Motor neuron (in vitro differentiated cells): ENCODE measurements at regions not wholly inside any gene's neighbourhood (a gene's known extent, or its start where the extent isn't known, plus 50 kb on each side); places are given as distances from the start of the nearest gene placed in this dataset.

Experiments used
- ATAC-seq, 8 experiments: fragments of 200-7000 bp; cut with Tn5 transposase; replicated peaks in 6 of 8; 2 replicates each; pipeline ENCODE4 v1.8.0; 2021; ENCODE audit warnings: mild to moderate bottlenecking in 8 of 8, moderate library complexity in 8 of 8
- H3K27ac ChIP-seq, 2 donors: fragments of 250-450 bp; sonication (Bioruptor Pico); 2 replicates each; pipeline ENCODE4 v1.9.0; 2021; ENCODE audit warnings: antibody characterized with exemption in 2 of 2, mild to moderate bottlenecking in 2 of 2, moderate library complexity in 1 of 2
- H3K4me1 ChIP-seq, 2 donors: fragments of 250-450 bp; sonication (Bioruptor Pico); replicated peaks in 1 of 2; 2 replicates each; pipeline ENCODE4 v1.6.1; 2021; ENCODE audit warnings: antibody characterized with exemption in 2 of 2, mild to moderate bottlenecking in 2 of 2, moderate library complexity in 1 of 2
- H3K4me3 ChIP-seq, 5 donors: fragments of 250-450 bp; sonication (Bioruptor Pico); 2 replicates each; pipeline ENCODE4 v1.9.0; 2021; ENCODE audit warnings: antibody characterized with exemption in 5 of 5, mild to moderate bottlenecking in 5 of 5, moderate library complexity in 4 of 5
- WGBS, 10 experiments: fragments of 450-650 bp; shearing (Covaris generic); methylation state at CpG; one replicate each; pipeline ENCODE4 v1.0.0; 2022; 5-methylcytosine and 5-hydroxymethylcytosine counted together
- in situ Hi-C, 9 experiments: fragments of 400-800 bp; cut with MboI; loops; one replicate each; pipeline ENCODE4 v1.15.0; 2021; ENCODE audit warnings: low sequenced_read_pairs in 9 of 9, low pct_unique_long_range_greater_than_20kb in 2 of 9; ENCODE audit not compliant: unreplicated experiment in 9 of 9

DNA sequence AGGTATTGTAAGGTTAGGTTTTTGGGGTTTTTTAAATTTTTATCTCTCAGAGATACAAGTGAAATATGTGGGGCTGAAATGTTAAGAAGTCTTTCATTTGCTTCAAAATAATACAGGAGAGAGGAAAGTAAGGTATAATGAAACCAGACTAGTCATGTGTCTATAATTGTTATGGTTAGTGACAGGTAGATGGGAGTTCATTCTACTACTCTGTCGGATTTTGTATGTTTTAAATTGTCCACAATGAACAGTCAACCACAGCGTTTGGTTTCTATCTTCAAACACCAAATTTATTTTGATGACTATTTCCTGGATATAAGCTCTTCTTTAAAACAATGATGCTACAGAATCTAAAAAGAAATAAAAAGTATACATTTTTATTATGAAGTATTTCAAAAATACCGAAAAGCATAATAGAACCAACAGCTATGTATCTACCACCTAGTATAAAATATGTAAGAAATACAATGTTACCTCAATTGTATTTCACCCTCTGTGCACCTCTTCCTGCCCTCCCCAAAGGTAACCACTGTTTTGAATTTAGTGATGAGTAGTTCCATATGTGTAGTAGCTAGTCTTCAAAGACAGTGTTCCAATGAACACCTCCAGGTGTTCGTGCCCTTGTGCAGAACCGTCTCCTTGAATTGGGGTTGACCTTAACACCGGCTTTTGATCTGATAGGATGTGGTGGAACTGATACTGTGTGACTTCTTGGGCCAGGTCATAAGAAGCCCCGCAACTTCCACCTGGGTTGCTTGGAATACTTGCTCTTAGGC is 74.8 kb upstream of the CDK1 start:
- in situ Hi-C loops = no loop called here
- Histone ChIP-seq H3K4me1 (peaks cover 6 to 12% of the 10 kb centered on the region in 2 donors), H3K4me3 (no peak overlapping the region), H3K27ac (no peak overlapping the region)
- no peak for ATAC-seq
- WGBS, 10 experiments = 3 to 98% (median 92%) methylated on average over 2 to 7 of the region's 7 CpGs; no CpG with 5 or more reads in 1 of the 10 experiments

GRCh38 chr10:60687679-60688078 is 90.6 kb upstream of the CDK1 start:
- Histone ChIP-seq H3K27ac (no peak overlapping the region), H3K4me3 (no peak overlapping the region), H3K4me1 (no peaks in the 10 kb centered on the region)
- no peak for ATAC-seq
- in situ Hi-C loops = no loop called here

- Histone ChIP-seq H3K4me1 (no peaks in the 10 kb centered on the region), H3K27ac (no peak overlapping the region), H3K4me3 (no peak overlapping the region)
- no peak for ATAC-seq
- in situ Hi-C loops = no loop called here
- WGBS, 10 experiments = 76 to 100% (median 93%) methylated on average over 2 to 12 of the region's 15 CpGs; no CpG with 5 or more reads in 4 of the 10 experiments
Measured at GRCh38 chr10:60684091-60684490, 94.2 kb upstream of the CDK1 start.

- 12 to 79% (median 65%) methylated on average over 1 to 2 of the region's 2 CpGs; no CpG with 5 or more reads in 3 of the 10 experiments for WGBS, 10 experiments
- no peak for ATAC-seq
- in situ Hi-C loops = no loop called here
- no peak overlapping the region for H3K27ac ChIP-seq
- H3K4me1 ChIP-seq = no peaks in the 10 kb centered on the region
- no peak overlapping the region for H3K4me3 ChIP-seq
Measured at GRCh38 chr10:60681103-60681502, 97.2 kb upstream of the CDK1 start.

- Histone ChIP-seq H3K4me1 (no peaks in the 10 kb centered on the region), H3K27ac (no peak overlapping the region), H3K4me3 (no peak overlapping the region)
- ATAC-seq = no peak
- WGBS, 10 experiments = 30 to 100% (median 91%) methylated on average over 1 to 8 of the region's 10 CpGs; no CpG with 5 or more reads in 1 of the 10 experiments
- in situ Hi-C loops = loop anchor here in 1 of 9 experiments (10.0 kb wide), 1 partner anchor 95 kb away; the partner anchor contains the start of gene CDK1
Measured at GRCh38 chr10:60679388-60679990, 98.8 kb upstream of the CDK1 start.

DNA sequence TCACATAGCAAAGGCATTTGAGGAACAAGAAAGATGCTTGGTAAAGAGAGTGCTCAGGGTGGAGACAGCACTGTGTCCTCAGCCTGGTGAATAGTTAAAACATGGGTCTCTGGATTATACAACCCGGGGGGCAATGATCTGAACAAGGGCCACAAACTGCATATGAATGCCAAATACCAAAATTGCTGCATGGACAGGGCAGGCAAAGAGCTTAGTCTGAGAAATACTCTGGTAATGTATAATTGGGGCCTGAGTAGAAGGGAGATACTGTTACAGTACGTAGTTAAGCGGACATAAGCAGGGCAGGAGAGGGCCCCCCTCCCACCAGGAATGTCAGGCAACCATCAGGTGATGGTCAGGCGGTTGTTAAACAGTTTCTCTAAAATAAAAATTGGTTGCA is 99.3 kb upstream of the CDK1 start:
- no peak overlapping the region for H3K27ac ChIP-seq
- no peaks in the 10 kb centered on the region for H3K4me1 ChIP-seq
- WGBS, 10 experiments = 0 to 96% (median 76%) methylated on average over 1 to 4 of the region's 4 CpGs; no CpG with 5 or more reads in 1 of the 10 experiments
- in situ Hi-C loops = loop anchor here in 1 of 9 experiments (10.0 kb wide), 1 partner anchor 96 kb away; the partner anchor contains the start of gene CDK1
- ATAC-seq = no peak
- no peak overlapping the region for H3K4me3 ChIP-seq

- 0 to 85% (median 69%) methylated on average over 1 to 4 of the region's 4 CpGs for WGBS, 10 experiments
- Histone ChIP-seq H3K4me3 (no peak overlapping the region), H3K4me1 (no peaks in the 10 kb centered on the region), H3K27ac (no peak overlapping the region)
- ATAC-seq = no peak
- in situ Hi-C loops = loop anchor here in 1 of 9 experiments (10.0 kb wide), 1 partner anchor 97 kb away; the partner anchor contains the start of gene CDK1
Measured at GRCh38 chr10:60677531-60678129, 100.6 kb upstream of the CDK1 start.

DNA sequence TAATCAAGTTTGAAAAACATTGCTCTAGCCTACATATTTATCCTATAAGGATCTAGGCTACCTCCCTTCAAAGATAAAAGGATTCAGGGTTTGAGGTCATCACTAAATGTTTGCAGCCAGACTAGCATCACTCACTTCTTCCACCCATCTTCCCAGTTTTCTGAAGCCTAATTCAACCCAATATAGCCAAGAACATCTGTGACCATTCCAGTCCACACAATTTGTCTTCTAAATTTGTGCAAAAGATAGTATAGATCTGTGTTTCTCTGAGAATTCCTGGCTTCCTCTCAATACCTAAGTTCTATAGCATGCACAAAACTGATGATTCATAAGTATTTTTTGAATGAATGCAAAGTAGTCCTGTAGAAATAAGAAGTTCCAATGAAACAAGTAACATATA is 103.0 kb upstream of the CDK1 start:
- Histone ChIP-seq H3K4me1 (no peaks in the 10 kb centered on the region), H3K4me3 (no peak overlapping the region), H3K27ac (no peak overlapping the region)
- ATAC-seq = no peak
- in situ Hi-C loops = loop anchor here in 1 of 9 experiments (10.0 kb wide), 1 partner anchor 100 kb away; the partner anchor contains the start of gene CDK1

- Histone ChIP-seq H3K27ac (no peak overlapping the region), H3K4me3 (no peak overlapping the region), H3K4me1 (peaks cover 0 to 2% of the 10 kb centered on the region in 2 donors)
- 14 to 100% (median 61%) methylated on average over 1 of the region's 1 CpG; no CpG with 5 or more reads in 4 of the 10 experiments for WGBS, 10 experiments
- ATAC-seq = no peak
- in situ Hi-C loops = loop anchor here in 3 of 9 experiments (25.0 kb wide), 3 partner anchors 93 to 1032 kb away; no protein-coding TSS in a partner anchor
Measured at GRCh38 chr10:60669501-60669900, 108.8 kb upstream of the CDK1 start.

- Histone ChIP-seq H3K27ac (no peak overlapping the region), H3K4me3 (no peak overlapping the region), H3K4me1 (peaks cover 0 to 8% of the 10 kb centered on the region in 2 donors)
- 56 to 100% (median 78%) methylated on average over 1 to 2 of the region's 2 CpGs; no CpG with 5 or more reads in 2 of the 10 experiments for WGBS, 10 experiments
- ATAC-seq = no peak
- in situ Hi-C loops = loop anchor here in 3 of 9 experiments (25.0 kb wide), 3 partner anchors 96 to 1029 kb away; no protein-coding TSS in a partner anchor
Measured at GRCh38 chr10:60666221-60666620, 112.1 kb upstream of the CDK1 start.

DNA sequence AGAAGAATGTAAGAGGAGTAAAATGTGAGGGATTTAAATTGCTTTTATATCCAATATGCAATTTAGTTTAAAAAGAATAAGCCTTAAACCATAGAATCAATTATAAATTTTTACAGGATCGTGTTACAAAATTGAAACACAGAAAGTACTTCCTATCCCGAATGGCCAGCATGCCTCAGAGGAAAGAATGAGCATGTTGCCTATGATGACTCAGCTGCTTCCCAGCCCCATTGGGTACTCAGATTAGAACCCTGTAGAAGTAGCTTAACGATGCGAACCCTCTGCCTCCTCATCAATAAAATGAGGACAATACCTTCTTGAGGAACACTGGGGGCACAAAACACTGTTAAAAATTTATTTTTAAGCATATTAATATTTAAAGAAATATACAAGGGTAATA is 113.4 kb upstream of the CDK1 start:
- in situ Hi-C loops = loop anchor here in 3 of 9 experiments (25.0 kb wide), 3 partner anchors 97 to 1028 kb away; no protein-coding TSS in a partner anchor
- Histone ChIP-seq H3K4me1 (peaks cover 0 to 8% of the 10 kb centered on the region in 2 donors), H3K4me3 (no peak overlapping the region), H3K27ac (no peak overlapping the region)
- 50 to 93% (median 72%) methylated on average over 1 to 4 of the region's 4 CpGs; no CpG with 5 or more reads in 1 of the 10 experiments for WGBS, 10 experiments
- peak in 1 of 8 experiments; percentile 40 for ATAC-seq

DNA sequence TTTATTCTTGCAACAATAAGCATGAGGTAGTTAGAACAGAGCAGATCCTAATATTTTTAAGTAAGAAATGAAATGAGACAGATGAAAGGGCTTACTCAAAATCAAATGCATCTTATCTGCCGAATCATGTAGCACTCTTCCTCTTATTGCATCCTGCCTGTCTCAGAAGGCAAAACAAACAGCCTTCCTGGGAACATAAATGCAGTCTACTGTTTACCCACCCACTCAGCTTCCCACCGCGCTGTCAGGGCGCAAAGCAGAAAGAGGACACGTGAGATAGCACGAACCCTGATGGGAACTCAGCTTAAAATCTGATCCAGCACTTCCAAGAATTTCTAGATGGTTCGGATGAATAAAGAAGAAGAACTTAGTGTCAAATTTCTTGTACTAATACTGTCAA is 114.4 kb upstream of the CDK1 start:
- in situ Hi-C loops = loop anchor here in 3 of 9 experiments (25.0 kb wide), 3 partner anchors 98 to 1027 kb away; no protein-coding TSS in a partner anchor
- Histone ChIP-seq H3K27ac (peak overlapping the region in 1 of 2 donors; percentile 26), H3K4me1 (peaks cover 0 to 8% of the 10 kb centered on the region in 2 donors), H3K4me3 (no peak overlapping the region)
- WGBS, 10 experiments = 58 to 100% (median 85%) methylated on average over 1 to 7 of the region's 7 CpGs
- peak in 5 of 8 experiments; percentile 24 to 87 (median 47) for ATAC-seq
